T-helper 2 cell treated with Interferon-gamma antibody and Interleukin-4, amounts not matched to agents 5 μg/mL and 100 μg/mL, for 36 hours (primary cell): ENCODE measurements at regions not wholly inside any gene's neighbourhood (a gene's known extent, or its start where the extent isn't known, plus 50 kb on each side); places are given as distances from the start of the nearest gene placed in this dataset.

Source experiments
- DNase-seq: peaks from one replicate; pipeline ENCODE4 v3.0.0; 2021; ENCODE audit warnings: low spot score
- H3K27ac Mint-ChIP-seq: one replicate; pipeline ENCODE4 v1.8.0; 2021; ENCODE audit warnings: mild to moderate bottlenecking, mixed read lengths
- H3K27me3 Mint-ChIP-seq: one replicate; pipeline ENCODE4 v1.8.0; 2021; ENCODE audit warnings: low read depth, mixed read lengths
- H3K36me3 Mint-ChIP-seq: one replicate; pipeline ENCODE4 v1.8.0; 2021; ENCODE audit warnings: low read depth, mixed read lengths
- H3K4me1 Mint-ChIP-seq: one replicate; pipeline ENCODE4 v1.8.0; 2021; ENCODE audit warnings: low read depth, mixed read lengths
- H3K4me3 Mint-ChIP-seq: one replicate; pipeline ENCODE4 v1.8.0; 2022; ENCODE audit warnings: mild to moderate bottlenecking, moderate library complexity, mixed read lengths
- H3K9me3 Mint-ChIP-seq: one replicate; pipeline ENCODE4 v1.8.0; 2021; ENCODE audit warnings: mixed read lengths

GRCh38 chr5:88984040-88984439 lies 101.1 kb upstream of the MEF2C start:
- DNase-seq = no peak
- Mint-ChIP-seq H3K4me3 (no peak overlapping the region), H3K27ac (no peak overlapping the region), H3K27me3 (peaks cover 9% of the 10 kb centered on the region), H3K9me3 (peaks cover 3% of the 10 kb centered on the region), H3K4me1 (peaks cover 9% of the 10 kb centered on the region), H3K36me3 (no peaks in the 10 kb centered on the region)

GRCh38 chr5:88979726-88980125 lies 96.7 kb upstream of the MEF2C start:
- Mint-ChIP-seq H3K27me3 (peaks cover 6% of the 10 kb centered on the region), H3K4me1 (peaks cover 9% of the 10 kb centered on the region), H3K27ac (no peak overlapping the region), H3K9me3 (no peaks in the 10 kb centered on the region), H3K36me3 (no peaks in the 10 kb centered on the region), H3K4me3 (no peak overlapping the region)
- DNase-seq = no peak

GRCh38 chr5:88979244-88979643 lies 96.3 kb upstream of the MEF2C start:
- peak; percentile 16 for DNase-seq
- Mint-ChIP-seq H3K27ac (no peak overlapping the region), H3K4me3 (no peak overlapping the region)

GRCh38 chr5:88976914-88977313 lies 93.9 kb upstream of the MEF2C start:
- no peak overlapping the region for H3K4me3 Mint-ChIP-seq
- DNase-seq = no peak
- H3K4me1 Mint-ChIP-seq = peaks cover 9% of the 10 kb centered on the region
- peaks cover 1% of the 10 kb centered on the region for H3K27me3 Mint-ChIP-seq
- no peak overlapping the region for H3K27ac Mint-ChIP-seq
- H3K9me3 Mint-ChIP-seq = no peaks in the 10 kb centered on the region
- no peaks in the 10 kb centered on the region for H3K36me3 Mint-ChIP-seq

More at GRCh38 chr5:88979244-88979643, 96.3 kb upstream of the MEF2C start:
- no peaks in the 10 kb centered on the region for H3K36me3 Mint-ChIP-seq
- no peaks in the 10 kb centered on the region for H3K9me3 Mint-ChIP-seq
- H3K27me3 Mint-ChIP-seq = peaks cover 6% of the 10 kb centered on the region
- H3K4me1 Mint-ChIP-seq = peaks cover 9% of the 10 kb centered on the region

- H3K4me3 Mint-ChIP-seq = no peak overlapping the region
Observed at GRCh38 chr5:88967633-88968585, 84.9 kb upstream of the MEF2C start.

GRCh38 chr5:88964831-88965230 lies 81.8 kb upstream of the MEF2C start:
- Mint-ChIP-seq H3K4me1 (no peaks in the 10 kb centered on the region), H3K4me3 (no peak overlapping the region), H3K27ac (no peak overlapping the region)

More at GRCh38 chr5:88967633-88968585, 84.9 kb upstream of the MEF2C start:
- H3K27ac Mint-ChIP-seq = no peak overlapping the region
- H3K27me3 Mint-ChIP-seq = no peaks in the 10 kb centered on the region
- no peaks in the 10 kb centered on the region for H3K9me3 Mint-ChIP-seq
- DNase-seq = no peak
- no peaks in the 10 kb centered on the region for H3K36me3 Mint-ChIP-seq
- no peaks in the 10 kb centered on the region for H3K4me1 Mint-ChIP-seq

GRCh38 chr5:88957013-88957412 lies 74.0 kb upstream of the MEF2C start:
- H3K36me3 Mint-ChIP-seq = no peaks in the 10 kb centered on the region
- H3K27ac Mint-ChIP-seq = no peak overlapping the region
- H3K4me3 Mint-ChIP-seq = no peak overlapping the region
- no peaks in the 10 kb centered on the region for H3K9me3 Mint-ChIP-seq
- H3K4me1 Mint-ChIP-seq = no peaks in the 10 kb centered on the region
- DNase-seq = no peak
- H3K27me3 Mint-ChIP-seq = peaks cover 25% of the 10 kb centered on the region

More at GRCh38 chr5:88964831-88965230, 81.8 kb upstream of the MEF2C start:
- no peaks in the 10 kb centered on the region for H3K9me3 Mint-ChIP-seq
- peaks cover 3% of the 10 kb centered on the region for H3K27me3 Mint-ChIP-seq
- H3K36me3 Mint-ChIP-seq = no peaks in the 10 kb centered on the region
- no peak for DNase-seq

GRCh38 chr5:88956416-88956815 lies 73.4 kb upstream of the MEF2C start:
- Mint-ChIP-seq H3K27me3 (peaks cover 25% of the 10 kb centered on the region), H3K9me3 (no peaks in the 10 kb centered on the region), H3K4me1 (no peaks in the 10 kb centered on the region), H3K36me3 (no peaks in the 10 kb centered on the region), H3K4me3 (no peak overlapping the region), H3K27ac (no peak overlapping the region)
- DNase-seq = no peak

- DNase-seq = no peak
- no peak overlapping the region for H3K4me3 Mint-ChIP-seq
- no peak overlapping the region for H3K27ac Mint-ChIP-seq
- peaks cover 24% of the 10 kb centered on the region for H3K27me3 Mint-ChIP-seq
- H3K9me3 Mint-ChIP-seq = no peaks in the 10 kb centered on the region
- H3K36me3 Mint-ChIP-seq = no peaks in the 10 kb centered on the region
- H3K4me1 Mint-ChIP-seq = no peaks in the 10 kb centered on the region
Observed at GRCh38 chr5:88955403-88955802, 72.4 kb upstream of the MEF2C start.

- no peaks in the 10 kb centered on the region for H3K9me3 Mint-ChIP-seq
- H3K4me3 Mint-ChIP-seq = no peak overlapping the region
- no peaks in the 10 kb centered on the region for H3K36me3 Mint-ChIP-seq
- peaks cover 22% of the 10 kb centered on the region for H3K27me3 Mint-ChIP-seq
- no peaks in the 10 kb centered on the region for H3K4me1 Mint-ChIP-seq
- DNase-seq = no peak
- H3K27ac Mint-ChIP-seq = no peak overlapping the region
Observed at GRCh38 chr5:88954511-88954910, 71.5 kb upstream of the MEF2C start.

- H3K4me3 Mint-ChIP-seq = no peak overlapping the region
- peaks cover 19% of the 10 kb centered on the region for H3K27me3 Mint-ChIP-seq
- H3K9me3 Mint-ChIP-seq = no peaks in the 10 kb centered on the region
- H3K27ac Mint-ChIP-seq = no peak overlapping the region
- no peaks in the 10 kb centered on the region for H3K4me1 Mint-ChIP-seq
- no peak for DNase-seq
- H3K36me3 Mint-ChIP-seq = no peaks in the 10 kb centered on the region
Observed at GRCh38 chr5:88952996-88953643, 70.1 kb upstream of the MEF2C start.

GRCh38 chr5:88952344-88952743 lies 69.4 kb upstream of the MEF2C start:
- Mint-ChIP-seq H3K4me1 (no peaks in the 10 kb centered on the region), H3K27ac (no peak overlapping the region), H3K4me3 (no peak overlapping the region), H3K27me3 (peaks cover 22% of the 10 kb centered on the region), H3K9me3 (no peaks in the 10 kb centered on the region), H3K36me3 (no peaks in the 10 kb centered on the region)
- no peak for DNase-seq

GRCh38 chr5:88951457-88951856 lies 68.5 kb upstream of the MEF2C start:
- Mint-ChIP-seq H3K4me3 (no peak overlapping the region), H3K4me1 (no peaks in the 10 kb centered on the region), H3K27me3 (peaks cover 23% of the 10 kb centered on the region), H3K27ac (no peak overlapping the region), H3K9me3 (no peaks in the 10 kb centered on the region), H3K36me3 (no peaks in the 10 kb centered on the region)
- no peak for DNase-seq
